ENCODE measurements at regions not wholly inside any gene's neighbourhood (a gene's known extent, or its start where the extent isn't known, plus 50 kb on each side); places are given as distances from the start of the nearest gene placed in this dataset.
"Not testable (repeated sequence)": the region's sequence is repeated elsewhere in the genome, so short reads cannot be mapped to it uniquely, and the experiment has no call there.

DNA sequence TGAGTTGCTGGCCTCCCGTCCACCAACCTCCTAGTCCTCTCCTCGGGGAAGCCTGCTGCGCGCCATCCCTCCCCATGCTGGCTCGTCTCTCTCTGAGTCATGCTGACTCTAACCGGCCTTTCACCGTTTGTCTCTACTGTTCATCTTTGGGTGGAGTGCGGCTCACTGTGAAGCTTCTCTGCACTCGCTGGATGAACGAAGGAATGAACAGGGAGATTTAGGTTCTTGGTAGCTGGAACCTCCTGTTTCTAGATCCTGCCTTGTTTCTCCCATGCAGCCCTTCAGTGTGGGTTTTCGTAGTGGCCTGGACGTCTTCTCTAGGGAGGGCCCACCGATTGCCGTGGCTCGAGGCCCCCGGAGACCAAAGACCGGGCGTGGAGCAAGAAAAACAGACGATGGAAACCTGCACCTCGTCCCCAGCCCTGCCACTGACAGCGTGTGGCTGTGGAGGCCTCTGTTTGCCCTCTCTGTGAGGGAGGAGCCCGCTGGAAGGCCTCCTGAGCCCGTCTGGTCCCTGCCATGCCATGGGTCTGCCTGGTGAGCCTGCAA is 227.6 kb upstream of the C1orf174 start:
- Mint-ChIP-seq H3K4me1 (no peaks in the 10 kb centered on the region), H3K27me3 (peaks cover 7% of the 10 kb centered on the region), H3K36me3 (no peaks in the 10 kb centered on the region), H3K9me3 (no peaks in the 10 kb centered on the region), H3K27ac (no peak overlapping the region), H3K4me3 (no peak overlapping the region)
- ATAC-seq, result no peak

GRCh38 chr1:4128616-4129015 is 228.5 kb upstream of the C1orf174 start:
- ATAC-seq, result peak; percentile 6
- H3K27ac Mint-ChIP-seq, result no peak overlapping the region
- peaks cover 11% of the 10 kb centered on the region for H3K27me3 Mint-ChIP-seq
- no peaks in the 10 kb centered on the region for H3K9me3 Mint-ChIP-seq
- no peaks in the 10 kb centered on the region for H3K36me3 Mint-ChIP-seq
- H3K4me3 Mint-ChIP-seq, result no peak overlapping the region
- H3K4me1 Mint-ChIP-seq, result no peaks in the 10 kb centered on the region

DNA sequence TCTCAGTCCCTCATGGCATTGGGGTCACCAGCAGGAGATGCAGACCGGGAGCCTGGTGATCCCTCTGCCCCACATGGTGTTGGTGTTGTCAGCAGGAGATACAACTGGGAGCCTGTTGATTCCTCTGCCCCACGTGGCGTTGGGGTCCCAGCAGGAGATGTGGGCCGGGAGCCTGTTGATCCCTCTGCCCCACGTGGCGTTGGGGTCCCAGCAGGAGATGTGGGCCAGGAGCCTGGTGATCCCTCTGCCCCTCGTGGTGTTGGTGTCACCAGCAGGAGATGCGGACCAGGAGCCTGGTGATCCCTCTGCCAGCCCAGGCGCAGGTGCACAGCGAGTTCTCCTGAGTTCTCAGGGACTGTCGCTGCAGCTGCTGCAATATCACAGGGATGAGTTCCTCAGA is 229.6 kb upstream of the C1orf174 start:
- Mint-ChIP-seq H3K36me3 (no peaks in the 10 kb centered on the region), H3K27ac (no peak overlapping the region), H3K4me3 (no peak overlapping the region), H3K27me3 (peaks cover 19% of the 10 kb centered on the region), H3K9me3 (no peaks in the 10 kb centered on the region), H3K4me1 (no peaks in the 10 kb centered on the region)
- no peak for ATAC-seq

GRCh38 chr1:4130096-4130495 is 230.0 kb upstream of the C1orf174 start:
- Mint-ChIP-seq H3K27ac (no peak overlapping the region), H3K4me3 (no peak overlapping the region)

GRCh38 chr1:4131734-4132133 is 231.7 kb upstream of the C1orf174 start:
- Mint-ChIP-seq H3K9me3 (peaks cover 13% of the 10 kb centered on the region), H3K4me1 (no peaks in the 10 kb centered on the region), H3K4me3 (no peak overlapping the region), H3K27ac (no peak overlapping the region), H3K27me3 (peaks cover 19% of the 10 kb centered on the region), H3K36me3 (no peaks in the 10 kb centered on the region)
- ATAC-seq, result no peak

More at GRCh38 chr1:4130096-4130495, 230.0 kb upstream of the C1orf174 start:
- peaks cover 19% of the 10 kb centered on the region for H3K27me3 Mint-ChIP-seq
- no peaks in the 10 kb centered on the region for H3K36me3 Mint-ChIP-seq
- no peaks in the 10 kb centered on the region for H3K4me1 Mint-ChIP-seq
- no peaks in the 10 kb centered on the region for H3K9me3 Mint-ChIP-seq
- no peak for ATAC-seq

DNA sequence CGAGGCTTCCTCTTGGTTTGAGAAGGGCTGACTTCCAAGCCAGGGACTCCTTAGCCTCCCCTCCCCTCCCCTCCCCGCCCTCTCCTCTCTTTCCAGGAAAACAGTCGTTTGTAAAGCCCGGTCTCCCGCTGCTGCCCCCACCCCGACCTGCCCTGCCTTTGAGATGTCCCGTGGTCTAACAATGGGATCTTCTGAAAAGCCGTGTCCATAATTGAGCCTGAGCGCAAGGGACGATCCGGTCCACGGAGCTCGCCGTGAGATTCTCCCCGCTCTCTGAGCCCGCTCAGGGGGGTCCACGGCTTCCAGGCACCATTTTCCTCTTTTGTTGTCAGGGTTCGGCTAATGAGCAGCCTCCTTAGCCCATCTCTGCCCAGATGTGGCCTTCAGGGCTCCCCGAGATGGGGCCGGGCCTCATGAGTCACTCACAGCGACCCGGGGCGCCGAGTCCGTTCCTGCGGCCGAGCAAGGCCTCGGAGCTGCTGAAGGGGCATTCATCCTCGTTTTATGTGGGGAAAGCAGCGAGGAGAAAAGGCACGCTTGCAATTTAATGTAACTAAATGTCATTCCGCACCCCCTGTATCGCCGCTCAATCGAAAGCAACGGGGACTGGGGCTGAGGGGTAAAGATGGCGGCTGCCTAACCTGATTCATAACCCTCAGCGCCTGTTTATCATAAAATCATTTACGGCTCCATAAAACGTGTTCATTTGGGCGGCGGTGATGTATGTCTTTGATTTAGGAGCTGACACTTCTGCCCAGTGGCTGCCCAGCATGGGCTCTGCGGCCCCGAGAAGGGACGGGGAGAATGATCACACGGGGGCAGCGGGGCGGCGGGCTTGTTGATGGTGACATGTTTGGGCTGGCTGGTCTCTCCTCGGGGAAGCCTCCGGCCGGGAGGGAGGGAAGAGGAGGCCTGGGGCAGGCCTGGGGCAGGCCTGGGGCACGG is 232.6 kb upstream of the C1orf174 start:
- Mint-ChIP-seq H3K36me3 (no peaks in the 10 kb centered on the region), H3K4me3 (no peak overlapping the region), H3K27ac (no peak overlapping the region), H3K9me3 (peaks cover 13% of the 10 kb centered on the region), H3K4me1 (no peaks in the 10 kb centered on the region), H3K27me3 (peaks cover 19% of the 10 kb centered on the region)
- ATAC-seq, result no peak

DNA sequence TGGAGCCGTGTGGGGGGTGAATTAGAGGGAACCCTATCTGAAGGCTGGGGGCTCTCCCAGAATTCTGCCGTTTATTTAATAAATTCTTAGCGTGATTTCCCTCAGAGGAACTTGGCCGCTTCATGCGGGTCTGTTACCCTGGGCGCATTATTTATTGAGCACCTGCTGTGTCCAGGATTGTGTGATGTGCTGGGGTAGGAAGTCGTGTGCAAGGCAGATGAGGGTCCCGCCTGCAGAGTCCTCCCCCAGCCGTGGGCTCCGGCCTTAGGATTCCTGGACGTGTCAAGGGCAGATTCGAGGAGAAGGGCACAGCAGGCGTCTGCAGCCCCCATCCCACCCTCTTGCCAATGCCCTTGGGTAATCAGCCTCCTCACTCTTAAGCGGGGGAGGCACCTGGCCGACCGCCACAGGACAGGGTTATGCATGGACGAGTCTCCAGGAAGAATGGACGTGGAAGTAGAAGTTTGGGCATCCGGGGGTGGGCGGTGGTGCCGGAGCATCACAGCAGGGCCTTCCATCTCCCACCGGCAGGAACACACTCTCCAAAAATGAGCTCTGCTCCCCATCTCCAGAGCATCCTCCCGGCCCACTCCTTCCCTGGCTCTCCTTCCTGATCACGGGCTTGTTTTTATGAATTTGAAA is 233.3 kb upstream of the C1orf174 start:
- H3K4me1 Mint-ChIP-seq, result peaks cover 8% of the 10 kb centered on the region
- H3K27me3 Mint-ChIP-seq, result peaks cover 27% of the 10 kb centered on the region
- H3K27ac Mint-ChIP-seq, result no peak overlapping the region
- no peak for ATAC-seq
- H3K9me3 Mint-ChIP-seq, result peaks cover 13% of the 10 kb centered on the region
- no peak overlapping the region for H3K4me3 Mint-ChIP-seq
- no peaks in the 10 kb centered on the region for H3K36me3 Mint-ChIP-seq

GRCh38 chr1:4133939-4134321 is 233.9 kb upstream of the C1orf174 start:
- no peaks in the 10 kb centered on the region for H3K36me3 Mint-ChIP-seq
- no peak for ATAC-seq
- peaks cover 13% of the 10 kb centered on the region for H3K9me3 Mint-ChIP-seq
- peaks cover 28% of the 10 kb centered on the region for H3K27me3 Mint-ChIP-seq
- no peak overlapping the region for H3K27ac Mint-ChIP-seq
- H3K4me3 Mint-ChIP-seq, result no peak overlapping the region
- H3K4me1 Mint-ChIP-seq, result peaks cover 13% of the 10 kb centered on the region

- ATAC-seq, H3K27ac Mint-ChIP-seq, H3K4me3 Mint-ChIP-seq, H3K36me3 Mint-ChIP-seq: not testable (repeated sequence)
- peaks cover 14% of the 10 kb centered on the region for H3K4me1 Mint-ChIP-seq
- H3K27me3 Mint-ChIP-seq, result peaks cover 28% of the 10 kb centered on the region
- H3K9me3 Mint-ChIP-seq, result peaks cover 13% of the 10 kb centered on the region
Measured at GRCh38 chr1:4135853-4136252, 235.8 kb upstream of the C1orf174 start.

DNA sequence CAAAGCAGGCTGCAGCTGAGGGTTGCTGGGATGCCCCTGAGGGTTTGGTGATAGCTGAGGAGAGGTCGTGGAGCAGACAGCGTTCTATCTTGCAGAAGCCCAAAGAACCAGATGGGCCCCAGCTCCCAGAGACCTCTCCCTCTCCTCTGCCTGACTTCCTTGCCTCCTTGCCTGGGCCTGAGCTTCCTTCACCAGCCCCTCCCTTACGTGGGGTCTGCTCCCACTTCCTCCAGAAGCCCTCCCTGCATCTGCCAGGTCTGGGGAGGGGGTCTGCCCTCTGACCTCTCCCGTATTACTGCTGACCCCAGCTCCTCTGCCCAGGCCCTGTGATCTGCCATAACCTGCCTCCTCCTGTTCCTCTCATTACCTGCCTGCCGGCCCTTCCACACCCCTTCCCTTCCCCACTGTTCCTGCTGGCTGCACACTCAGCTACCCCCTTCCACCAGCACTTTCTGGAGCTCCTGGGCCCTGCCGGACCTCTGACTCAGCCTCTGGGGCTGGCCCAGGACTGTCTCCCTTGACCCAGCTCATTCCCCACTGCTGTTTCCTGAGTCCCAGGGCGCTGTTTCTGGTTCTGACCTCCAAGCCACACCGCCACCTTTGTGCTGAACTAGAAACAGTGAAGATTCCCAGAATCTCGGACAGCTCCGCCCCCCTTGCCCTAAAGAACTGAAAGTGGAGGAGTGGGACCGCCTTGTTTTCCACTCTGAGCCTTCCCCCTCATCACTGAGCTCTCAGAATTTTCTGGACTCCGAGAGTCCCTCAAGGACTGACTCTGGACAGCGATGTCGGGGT is 237.7 kb upstream of the C1orf174 start:
- H3K4me1 Mint-ChIP-seq, result peaks cover 14% of the 10 kb centered on the region
- peak overlapping the region; percentile 35 for H3K27ac Mint-ChIP-seq
- H3K27me3 Mint-ChIP-seq, result peaks cover 29% of the 10 kb centered on the region
- H3K36me3 Mint-ChIP-seq, result no peaks in the 10 kb centered on the region
- no peak for ATAC-seq
- H3K4me3 Mint-ChIP-seq, result no peak overlapping the region
- H3K9me3 Mint-ChIP-seq, result peaks cover 13% of the 10 kb centered on the region

DNA sequence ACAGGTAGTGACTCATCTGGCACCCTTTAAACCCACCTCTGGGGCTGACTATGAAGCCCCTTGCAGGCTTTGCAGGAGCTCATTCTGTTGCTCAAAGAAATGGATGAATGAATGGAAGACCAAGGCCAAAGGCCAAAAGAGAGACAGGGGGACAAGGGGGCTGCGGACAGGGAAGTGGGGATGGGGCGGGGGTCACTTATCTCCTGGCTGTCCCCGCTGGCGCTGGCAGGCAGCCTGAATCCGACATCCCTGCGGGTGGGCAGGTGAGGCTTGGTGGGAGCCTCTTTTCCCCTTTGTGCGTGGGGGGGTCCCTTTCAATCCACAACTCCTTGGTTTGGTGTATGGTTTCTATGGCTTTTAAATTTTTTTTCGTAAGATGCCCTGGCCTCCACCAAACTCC is 239.6 kb upstream of the C1orf174 start:
- Mint-ChIP-seq H3K9me3 (peaks cover 13% of the 10 kb centered on the region), H3K4me1 (peaks cover 14% of the 10 kb centered on the region), H3K27me3 (peaks cover 18% of the 10 kb centered on the region), H3K36me3 (no peaks in the 10 kb centered on the region), H3K27ac (no peak overlapping the region), H3K4me3 (no peak overlapping the region)
- no peak for ATAC-seq

DNA sequence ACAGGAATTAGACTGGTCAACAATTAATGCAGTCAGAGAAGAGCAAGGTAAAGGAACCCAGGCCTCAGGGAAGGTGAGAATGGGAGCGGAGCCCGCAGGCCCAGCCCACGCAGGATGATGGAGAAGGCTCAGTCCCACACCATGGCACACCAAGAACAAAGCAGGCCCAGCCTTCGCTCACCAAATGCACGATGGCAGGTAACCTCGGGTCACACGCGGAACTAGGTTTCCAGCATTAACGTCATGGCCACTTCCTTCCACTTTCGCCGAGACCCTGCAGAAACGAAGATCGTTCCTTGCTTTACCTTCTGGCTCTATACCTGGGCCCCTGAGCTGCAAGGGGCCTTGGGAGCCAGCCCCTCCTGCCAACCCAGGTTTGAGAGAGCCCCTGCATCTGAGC is 240.2 kb upstream of the C1orf174 start:
- no peak for ATAC-seq
- Mint-ChIP-seq H3K9me3 (peaks cover 13% of the 10 kb centered on the region), H3K27ac (no peak overlapping the region), H3K27me3 (peaks cover 18% of the 10 kb centered on the region), H3K36me3 (no peaks in the 10 kb centered on the region), H3K4me3 (no peak overlapping the region), H3K4me1 (peaks cover 14% of the 10 kb centered on the region)

DNA sequence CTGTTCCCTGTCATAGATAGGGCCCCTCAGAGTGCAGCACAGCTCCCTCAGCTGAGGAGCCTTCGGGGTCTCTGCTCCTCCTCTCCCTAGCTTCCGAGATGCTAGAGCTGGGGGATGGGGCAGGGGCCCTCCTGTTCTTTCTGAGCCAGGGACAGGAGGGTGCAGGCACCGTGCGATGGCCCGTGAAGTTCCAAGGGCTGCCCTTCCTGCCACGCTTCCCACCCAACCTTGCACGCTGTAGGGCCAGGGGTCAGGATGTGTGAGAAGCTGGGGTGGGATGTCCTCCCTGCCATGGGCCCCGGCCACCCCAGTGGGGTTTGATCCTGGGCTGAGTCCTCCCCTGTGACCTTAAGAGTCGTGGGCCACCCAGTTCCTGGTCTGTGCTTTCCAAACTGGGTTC is 240.7 kb upstream of the C1orf174 start:
- peaks cover 14% of the 10 kb centered on the region for H3K4me1 Mint-ChIP-seq
- no peak for ATAC-seq
- peaks cover 9% of the 10 kb centered on the region for H3K9me3 Mint-ChIP-seq
- no peak overlapping the region for H3K4me3 Mint-ChIP-seq
- peaks cover 18% of the 10 kb centered on the region for H3K27me3 Mint-ChIP-seq
- no peaks in the 10 kb centered on the region for H3K36me3 Mint-ChIP-seq
- H3K27ac Mint-ChIP-seq, result no peak overlapping the region

DNA sequence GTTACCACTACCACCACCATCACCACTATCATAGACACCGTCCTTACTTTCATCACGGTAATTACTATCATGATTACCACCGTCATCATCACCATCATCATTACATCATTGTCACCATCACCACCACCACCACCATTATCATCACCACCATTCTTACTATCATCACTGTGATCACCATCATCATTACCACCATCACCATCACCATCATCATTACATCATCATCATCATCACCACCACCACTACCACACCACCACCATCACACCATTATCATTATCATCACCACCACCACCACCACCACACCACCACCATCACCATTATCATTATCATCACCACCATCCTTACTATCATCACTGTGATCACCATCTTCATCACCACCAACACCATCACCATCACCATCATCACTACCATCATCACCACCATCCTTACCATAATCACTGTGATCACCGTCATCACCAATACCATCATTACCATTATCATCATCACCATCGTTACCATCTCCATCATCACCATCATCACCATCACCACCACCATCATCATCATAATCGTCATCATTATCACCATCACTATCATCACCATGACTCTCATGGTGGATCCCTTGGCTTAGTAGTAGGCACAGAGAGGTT is 244.4 kb upstream of the C1orf174 start:
- ATAC-seq, result no peak
- Mint-ChIP-seq H3K27me3 (peaks cover 9% of the 10 kb centered on the region), H3K36me3 (no peaks in the 10 kb centered on the region), H3K4me3 (no peak overlapping the region), H3K27ac (no peak overlapping the region), H3K4me1 (no peaks in the 10 kb centered on the region), H3K9me3 (no peaks in the 10 kb centered on the region)

- no peaks in the 10 kb centered on the region for H3K36me3 Mint-ChIP-seq
- no peaks in the 10 kb centered on the region for H3K9me3 Mint-ChIP-seq
- no peak for ATAC-seq
- H3K27me3 Mint-ChIP-seq, result peaks cover 9% of the 10 kb centered on the region
- H3K27ac Mint-ChIP-seq, result no peak overlapping the region
- H3K4me3 Mint-ChIP-seq, result no peak overlapping the region
- no peaks in the 10 kb centered on the region for H3K4me1 Mint-ChIP-seq
Measured at GRCh38 chr1:4146101-4146500, 246.0 kb upstream of the C1orf174 start.

Data from stimulated activated memory B cell treated with anti-CD40 and anti-IgM and Interleukin-4, amounts not matched to agents 10 μg/mL and 1 μg/mL and 100 μg/mL, for 72 hours (primary cell).